ENCODE measurements at regions not wholly inside any gene's neighbourhood (a gene's known extent, or its start where the extent isn't known, plus 50 kb on each side); places are given as distances from the start of the nearest gene placed in this dataset.

GRCh38 chr18:41719808-41720207 is 235.2 kb upstream of the PIK3C3 start:
- DNase-seq (ENCODE audit: low read depth): no peak
- H3K4me3 ChIP-seq (ENCODE audit: low read depth, low read length): no peak overlapping the region
- TF ChIP-seq CTCF (conservative IDR thresholded peaks at IDR 0.05; ENCODE audit: low read depth, low read length): no peak

- no peak for DNase-seq (ENCODE audit: low read depth)
- no peak for TF ChIP-seq CTCF (conservative IDR thresholded peaks at IDR 0.05; ENCODE audit: low read depth, low read length)
- H3K4me3 ChIP-seq (ENCODE audit: low read depth, low read length): no peak overlapping the region
These were observed 240.2 kb upstream of the PIK3C3 start for GRCh38 chr18:41714872-41715271.

GRCh38 chr18:41713969-41714825 is 240.8 kb upstream of the PIK3C3 start:
- DNase-seq (ENCODE audit: low read depth): no peak
- no peak overlapping the region for H3K4me3 ChIP-seq (ENCODE audit: low read depth, low read length)
- TF ChIP-seq CTCF (conservative IDR thresholded peaks at IDR 0.05; ENCODE audit: low read depth, low read length): no peak

- no peak overlapping the region for H3K4me3 ChIP-seq (ENCODE audit: low read depth, low read length)
- no peak for TF ChIP-seq CTCF (conservative IDR thresholded peaks at IDR 0.05; ENCODE audit: low read depth, low read length)
- no peak for DNase-seq (ENCODE audit: low read depth)
These were observed 248.7 kb upstream of the PIK3C3 start for GRCh38 chr18:41706301-41706700.

- H3K4me3 ChIP-seq (ENCODE audit: low read depth, low read length): no peak overlapping the region
- peak; percentile 25 for DNase-seq (ENCODE audit: low read depth)
- TF ChIP-seq CTCF (conservative IDR thresholded peaks at IDR 0.05; ENCODE audit: low read depth, low read length): no peak
These were observed 251.1 kb upstream of the PIK3C3 start for GRCh38 chr18:41703744-41704530.

- H3K4me3 ChIP-seq (ENCODE audit: low read depth, low read length): no peak overlapping the region
- no peak for DNase-seq (ENCODE audit: low read depth)
- TF ChIP-seq CTCF (conservative IDR thresholded peaks at IDR 0.05; ENCODE audit: low read depth, low read length): no peak
These were observed 254.6 kb upstream of the PIK3C3 start for GRCh38 chr18:41700416-41700815.
